H9 (cell line): ENCODE measurements at regions not wholly inside any gene's neighbourhood (a gene's known extent, or its start where the extent isn't known, plus 50 kb on each side); places are given as distances from the start of the nearest gene placed in this dataset.

Experiments
- DNase-seq: peaks from one replicate; pipeline ENCODE4 v3.0.0-alpha.2; 2017
- H2AFZ ChIP-seq: one replicate; pipeline ENCODE4 v1.6.1; 2013; ENCODE audit warnings: mild to moderate bottlenecking, low read length, control low read depth, moderate library complexity
- H2AK5ac ChIP-seq: 2 replicates; pipeline ENCODE4 v1.6.1; 2013; ENCODE audit warnings: low read length, control low read depth, mixed read lengths; ENCODE audit not compliant: insufficient read length
- H2BK120ac ChIP-seq: one replicate; pipeline ENCODE4 v1.6.1; 2013; ENCODE audit warnings: low read depth, mild to moderate bottlenecking, low read length, control low read depth, inconsistent platforms; ENCODE audit not compliant: poor library complexity, severe bottlenecking
- H2BK12ac ChIP-seq: 2 replicates; pipeline ENCODE4 v1.6.1; 2013; ENCODE audit warnings: low read length, control low read depth, mixed read lengths, low read depth; ENCODE audit not compliant: insufficient read length
- H2BK15ac ChIP-seq: 2 replicates; pipeline ENCODE4 v1.6.1; 2013; ENCODE audit warnings: low read depth, low read length, control low read depth
- H2BK20ac ChIP-seq: one replicate; pipeline ENCODE4 v1.6.1; 2013; ENCODE audit warnings: low read depth, mild to moderate bottlenecking, low read length, control low read depth, inconsistent platforms; ENCODE audit not compliant: poor library complexity, severe bottlenecking
- H2BK5ac ChIP-seq: 2 replicates; pipeline ENCODE4 v1.6.1; 2013; ENCODE audit warnings: low read length, control low read depth, mixed read lengths; ENCODE audit not compliant: insufficient read length
- H3K14ac ChIP-seq: 2 replicates; pipeline ENCODE4 v1.6.1; 2013; ENCODE audit warnings: low read length, control low read depth; ENCODE audit not compliant: insufficient read depth
- H3K18ac ChIP-seq: 2 replicates; pipeline ENCODE4 v1.6.1; 2013; ENCODE audit warnings: low read depth, mild to moderate bottlenecking, mixed read lengths, low read length, control low read depth; ENCODE audit not compliant: insufficient read length
- H3K23ac ChIP-seq: 2 replicates; pipeline ENCODE4 v1.6.1; 2013; ENCODE audit warnings: low read length, control low read depth, mixed read lengths, low read depth; ENCODE audit not compliant: insufficient read length
- H3K23me2 ChIP-seq: 2 replicates; pipeline ENCODE4 v1.6.1; 2013; ENCODE audit warnings: low read depth, mild to moderate bottlenecking, mixed read lengths, low read length, control low read depth; ENCODE audit not compliant: insufficient read length, poor library complexity, severe bottlenecking
- H3K27ac ChIP-seq: 2 replicates; pipeline ENCODE4 v1.5.1; 2013; ENCODE audit warnings: low read length, control low read depth, mixed read lengths, low read depth; ENCODE audit not compliant: insufficient read length
- H3K27me3 ChIP-seq: 2 replicates; pipeline ENCODE4 v1.6.1; 2013; ENCODE audit warnings: low read length, control low read depth, inconsistent platforms; ENCODE audit not compliant: insufficient read depth
- H3K4ac ChIP-seq: 2 replicates; pipeline ENCODE4 v1.6.1; 2013; ENCODE audit warnings: low read depth, mild to moderate bottlenecking, control low read depth, inconsistent platforms, low read length, moderate library complexity
- H3K4me1 ChIP-seq: 2 replicates; pipeline ENCODE4 v1.6.1; 2013; ENCODE audit warnings: low read length, control low read depth, inconsistent platforms; ENCODE audit not compliant: insufficient read depth
- H3K4me2 ChIP-seq: 2 replicates; pipeline ENCODE4 v1.6.1; 2013; ENCODE audit warnings: low read length, control low read depth, mixed read lengths; ENCODE audit not compliant: insufficient read length, insufficient read depth
- H3K56ac ChIP-seq: 2 replicates; pipeline ENCODE4 v1.6.1; 2013; ENCODE audit warnings: low read depth, mild to moderate bottlenecking, mixed read lengths, low read length, control low read depth; ENCODE audit not compliant: insufficient read length
- H3K79me1 ChIP-seq: 2 replicates; pipeline ENCODE4 v1.6.1; 2013; ENCODE audit warnings: low read depth, mild to moderate bottlenecking, moderate library complexity, low read length, control low read depth, inconsistent platforms; ENCODE audit not compliant: insufficient read depth, poor library complexity, severe bottlenecking
- H3K79me2 ChIP-seq: 2 replicates; pipeline ENCODE4 v1.6.1; 2013; ENCODE audit warnings: low read length, control low read depth, inconsistent platforms; ENCODE audit not compliant: insufficient read depth
- H3K9ac ChIP-seq: 2 replicates; pipeline ENCODE4 v1.6.1; 2013; ENCODE audit warnings: low read length, control low read depth, mixed read lengths; ENCODE audit not compliant: insufficient read length; ENCODE audit errors: extremely low read depth
- H3K9me3 ChIP-seq: one replicate; pipeline ENCODE4 v1.6.1; 2013; ENCODE audit warnings: low read depth, low read length, inconsistent platforms; ENCODE audit not compliant: control insufficient read depth
- H3T11ph ChIP-seq: one replicate; pipeline ENCODE4 v1.6.1; 2013; ENCODE audit warnings: mild to moderate bottlenecking, low read length, control low read depth, inconsistent platforms
- H4K20me1 ChIP-seq: one replicate; pipeline ENCODE4 v1.6.1; 2013; ENCODE audit not compliant: control insufficient read depth, insufficient read length, insufficient read depth
- H4K5ac ChIP-seq: 2 replicates; pipeline ENCODE4 v1.6.1; 2013; ENCODE audit warnings: low read depth, mild to moderate bottlenecking, mixed read lengths, low read length, control low read depth; ENCODE audit not compliant: insufficient read length
- H4K8ac ChIP-seq: replicated peaks from 2 replicates; pipeline ENCODE4 v1.6.1; 2013; ENCODE audit warnings: low read length, control low read depth, mixed read lengths, low read depth; ENCODE audit not compliant: insufficient read length
- H4K91ac ChIP-seq: 2 replicates; pipeline ENCODE4 v1.6.1; 2013; ENCODE audit warnings: low read depth, mild to moderate bottlenecking, moderate library complexity, mixed read lengths, low read length, control low read depth; ENCODE audit not compliant: insufficient read length
- H3K27ac Mint-ChIP-seq, 3 experiments: 2 replicates in 2 of 3; 3 replicates in 1 of 3; pipeline ENCODE4 v1.8.0; 2020 to 2021; ENCODE audit warnings: mixed read lengths in 3 of 3, mild to moderate bottlenecking in 1 of 3, moderate library complexity in 1 of 3
- H3K27me3 Mint-ChIP-seq: 2 replicates; pipeline ENCODE4 v1.8.0; 2021; ENCODE audit warnings: low read depth, mild to moderate bottlenecking, moderate library complexity, mixed read lengths
- H3K36me3 Mint-ChIP-seq, 3 experiments: 2 replicates in 2 of 3; 3 replicates in 1 of 3; pipeline ENCODE4 v1.8.0; 2020 to 2021; ENCODE audit warnings: low read depth in 3 of 3, mixed read lengths in 3 of 3; ENCODE audit not compliant: insufficient read depth in 1 of 3
- H3K4me1 Mint-ChIP-seq, 2 experiments: 2 replicates each; pipeline ENCODE4 v1.8.0; 2020; ENCODE audit warnings: mixed read lengths in 2 of 2
- H3K4me3 Mint-ChIP-seq, 2 experiments: 2 replicates in 1 of 2; 3 replicates in 1 of 2; pipeline ENCODE4 v1.8.0; 2020 to 2021; ENCODE audit warnings: mild to moderate bottlenecking in 2 of 2, mixed read lengths in 2 of 2, moderate library complexity in 1 of 2
- H3K9me3 Mint-ChIP-seq, 2 experiments: 2 replicates in 1 of 2; 3 replicates in 1 of 2; pipeline ENCODE4 v1.8.0; 2020; ENCODE audit warnings: mild to moderate bottlenecking in 2 of 2, mixed read lengths in 2 of 2, moderate library complexity in 1 of 2
- CTCF ChIP-seq: fragments of 200-600 bp; sonication (generic); conservative IDR thresholded peaks from 3 replicates; pipeline ENCODE4 v1.8.0; 2021; ENCODE audit warnings: antibody characterized with exemption, mild to moderate bottlenecking
- WGBS: extraction: QIAGEN DNeasy Blood & Tissue Kit; methylation state at CpG from one replicate; pipeline ENCODE4 v1.1.7; 2013; ENCODE audit warnings: missing lambda C conversion rate, low lambda C conversion rate, mixed read lengths; ENCODE audit not compliant: insufficient read length; ENCODE audit errors: extremely low coverage; 5-methylcytosine and 5-hydroxymethylcytosine counted together

DNA sequence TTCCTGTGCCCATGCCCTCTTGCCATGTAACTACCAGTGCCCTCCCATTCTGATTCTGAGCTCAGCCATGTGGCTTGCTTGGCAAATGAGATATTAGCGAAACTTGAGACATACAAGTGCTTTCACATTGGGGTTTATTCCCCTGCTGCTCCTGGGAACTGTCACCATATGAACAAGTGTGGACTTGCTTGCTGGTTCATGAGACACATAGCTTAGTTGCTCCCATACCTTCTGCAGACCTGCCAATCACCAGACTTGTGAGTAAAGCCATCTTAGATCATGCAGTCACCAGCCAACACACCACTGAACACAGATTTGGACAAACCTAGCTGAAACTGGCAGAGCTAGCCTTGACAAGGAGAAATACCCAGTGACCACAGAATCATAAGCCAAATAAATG lies 155.1 kb downstream of the SS18 start:
- WGBS = no CpG with 5 or more reads among the region's 1 CpG

More for the DNA sequence above, 155.1 kb downstream of the SS18 start:
- TF ChIP-seq CTCF = no peak
- H3T11ph ChIP-seq = no peak overlapping the region
- no peak overlapping the region for H2AK5ac ChIP-seq
- Mint-ChIP-seq H3K9me3 (no peaks in the 10 kb centered on the region), H3K4me3 (no peak overlapping the region), H3K27ac (no peak overlapping the region), H3K4me1 (peaks cover 8% of the 10 kb centered on the region in 2 experiments), H3K36me3 (no peaks in the 10 kb centered on the region), H3K27me3 (no peaks in the 10 kb centered on the region)
- H2BK120ac ChIP-seq = no peak overlapping the region
- H3K4me1 ChIP-seq = no peaks in the 10 kb centered on the region
- no peaks in the 10 kb centered on the region for H3K23me2 ChIP-seq
- H3K18ac ChIP-seq = no peak overlapping the region
- no peak overlapping the region for H2BK20ac ChIP-seq
- no peaks in the 10 kb centered on the region for H4K20me1 ChIP-seq
- no peak overlapping the region for H2BK15ac ChIP-seq
- H3K14ac ChIP-seq = no peak overlapping the region
- H3K79me2 ChIP-seq = no peaks in the 10 kb centered on the region
- H3K4me2 ChIP-seq = no peak overlapping the region
- no peaks in the 10 kb centered on the region for H3K9me3 ChIP-seq
- no peak overlapping the region for H4K8ac ChIP-seq
- H2BK12ac ChIP-seq = no peak overlapping the region
- no peak overlapping the region for H2AFZ ChIP-seq
- H3K4ac ChIP-seq = no peak overlapping the region
- no peak overlapping the region for H2BK5ac ChIP-seq
- H3K27me3 ChIP-seq = no peaks in the 10 kb centered on the region
- no peak overlapping the region for H4K91ac ChIP-seq
- H3K9ac ChIP-seq = no peak overlapping the region
- no peak overlapping the region for H3K56ac ChIP-seq
- H3K23ac ChIP-seq = no peak overlapping the region
- no peaks in the 10 kb centered on the region for H3K79me1 ChIP-seq
- DNase-seq = no peak
- no peak overlapping the region for H3K27ac ChIP-seq
- H4K5ac ChIP-seq = no peak overlapping the region
